ENCODE measurements at regions not wholly inside any gene's neighbourhood (a gene's known extent, or its start where the extent isn't known, plus 50 kb on each side); places are given as distances from the start of the nearest gene placed in this dataset.
"Not testable (repeated sequence)": the region's sequence is repeated elsewhere in the genome, so short reads cannot be mapped to it uniquely, and the experiment has no call there.

DNA sequence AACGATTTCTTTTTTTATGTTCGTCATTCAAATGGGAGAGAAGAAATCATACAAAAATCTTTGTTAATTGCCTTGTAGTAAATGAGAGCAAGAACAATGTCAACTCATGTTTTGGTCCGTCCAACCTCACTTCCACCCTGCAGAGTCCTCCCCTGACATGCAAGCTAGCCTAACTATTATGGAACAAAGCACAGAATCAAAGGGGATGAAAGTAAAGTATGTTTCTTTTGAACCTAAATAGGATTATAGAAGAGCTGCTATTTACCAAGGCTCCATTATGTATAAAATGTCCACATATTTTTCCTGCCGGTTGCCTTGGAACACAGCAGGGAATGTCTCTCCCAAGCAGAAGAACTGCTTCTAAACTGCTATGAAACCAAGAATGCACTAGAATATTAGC lies 161.1 kb downstream of the MRPS30 start:
- Histone ChIP-seq H3K9me3 (ENCODE audit: control insufficient read depth, insufficient read depth, low read length) (peaks cover 10% of the 10 kb centered on the region), H3K4me3 (ENCODE audit: low read depth, low read length) (no peak overlapping the region), H3K27ac (ENCODE audit: low read depth, low read length) (no peak overlapping the region), H3K27me3 (ENCODE audit: control insufficient read depth, insufficient read depth, low read length) (no peaks in the 10 kb centered on the region)
- no peak for DNase-seq (ENCODE audit: low read depth, low spot score)
- ChIA-PET CTCF (no interaction called here), POLR2A (no interaction called here)
- TF ChIP-seq, protein P1, sequence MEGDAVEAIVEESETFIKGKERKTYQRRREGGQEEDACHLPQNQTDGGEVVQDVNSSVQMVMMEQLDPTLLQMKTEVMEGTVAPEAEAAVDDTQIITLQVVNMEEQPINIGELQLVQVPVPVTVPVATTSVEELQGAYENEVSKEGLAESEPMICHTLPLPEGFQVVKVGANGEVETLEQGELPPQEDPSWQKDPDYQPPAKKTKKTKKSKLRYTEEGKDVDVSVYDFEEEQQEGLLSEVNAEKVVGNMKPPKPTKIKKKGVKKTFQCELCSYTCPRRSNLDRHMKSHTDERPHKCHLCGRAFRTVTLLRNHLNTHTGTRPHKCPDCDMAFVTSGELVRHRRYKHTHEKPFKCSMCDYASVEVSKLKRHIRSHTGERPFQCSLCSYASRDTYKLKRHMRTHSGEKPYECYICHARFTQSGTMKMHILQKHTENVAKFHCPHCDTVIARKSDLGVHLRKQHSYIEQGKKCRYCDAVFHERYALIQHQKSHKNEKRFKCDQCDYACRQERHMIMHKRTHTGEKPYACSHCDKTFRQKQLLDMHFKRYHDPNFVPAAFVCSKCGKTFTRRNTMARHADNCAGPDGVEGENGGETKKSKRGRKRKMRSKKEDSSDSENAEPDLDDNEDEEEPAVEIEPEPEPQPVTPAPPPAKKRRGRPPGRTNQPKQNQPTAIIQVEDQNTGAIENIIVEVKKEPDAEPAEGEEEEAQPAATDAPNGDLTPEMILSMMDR (IDR thresholded peaks at IDR 0.05; ENCODE audit: low read depth, low read length), result no peak

DNA sequence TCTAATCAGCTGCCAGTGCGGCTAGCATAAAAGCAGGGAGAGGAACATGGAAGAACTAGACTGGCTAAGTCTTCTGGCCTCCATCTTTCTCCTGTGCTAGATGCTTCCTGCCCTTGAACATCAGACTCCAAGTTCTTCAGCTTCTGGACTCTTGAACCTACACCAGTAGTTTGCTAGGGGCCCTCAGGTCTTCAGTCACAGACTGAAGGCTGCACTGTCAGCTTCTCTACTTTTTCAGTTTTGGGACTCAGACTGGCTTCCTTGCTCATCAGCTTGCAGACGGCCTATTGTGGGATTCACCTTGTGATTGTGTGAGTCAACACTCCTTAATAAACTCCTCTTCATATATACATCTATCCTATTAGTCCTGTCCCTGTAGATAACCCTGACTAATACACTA lies 162.2 kb downstream of the MRPS30 start:
- POLR2A ChIA-PET; H3K27me3 ChIP-seq (ENCODE audit: control insufficient read depth, insufficient read depth, low read length); DNase-seq (ENCODE audit: low read depth, low spot score); H3K27ac ChIP-seq (ENCODE audit: low read depth, low read length); CTCF ChIA-PET; H3K4me3 ChIP-seq (ENCODE audit: low read depth, low read length): not testable (repeated sequence)
- peaks cover 14% of the 10 kb centered on the region for H3K9me3 ChIP-seq (ENCODE audit: control insufficient read depth, insufficient read depth, low read length)

DNA sequence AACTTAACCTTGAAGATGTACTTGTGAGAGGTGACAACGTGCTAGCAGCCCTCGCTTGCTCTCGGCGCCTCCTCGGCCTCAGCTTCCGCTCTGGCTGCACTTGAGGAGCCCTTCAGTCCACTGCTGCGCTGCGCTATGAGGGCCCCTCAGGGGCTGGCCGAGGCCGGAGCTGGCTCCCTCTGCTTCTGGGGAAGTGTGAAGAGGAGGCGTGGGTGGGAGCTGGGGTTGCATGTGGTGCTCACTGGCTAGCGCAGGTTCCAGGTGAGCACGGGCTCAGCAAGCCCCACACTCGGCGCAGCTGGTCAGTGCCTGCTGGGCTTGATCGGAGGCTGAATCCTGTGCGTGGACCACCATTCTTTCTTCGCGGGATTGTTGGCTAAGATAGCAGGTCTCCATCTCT lies 166.1 kb downstream of the MRPS30 start:
- TF ChIP-seq, protein P1 (IDR thresholded peaks at IDR 0.05; ENCODE audit: low read depth, low read length), result no peak
- Histone ChIP-seq H3K4me3 (ENCODE audit: low read depth, low read length) (no peak overlapping the region), H3K27ac (ENCODE audit: low read depth, low read length) (no peak overlapping the region), H3K27me3 (ENCODE audit: control insufficient read depth, insufficient read depth, low read length) (no peaks in the 10 kb centered on the region), H3K9me3 (ENCODE audit: control insufficient read depth, insufficient read depth, low read length) (peaks cover 11% of the 10 kb centered on the region)
- CTCF ChIA-PET, result no interaction called here
- POLR2A ChIA-PET, result no interaction called here
- DNase-seq (ENCODE audit: low read depth, low spot score), result no peak

GRCh38 chr5:44981708-44982107 lies 173.0 kb downstream of the MRPS30 start:
- H3K4me3 ChIP-seq (ENCODE audit: low read depth, low read length), result no peak overlapping the region
- DNase-seq (ENCODE audit: low read depth, low spot score), result no peak
- POLR2A ChIA-PET, result no interaction called here
- TF ChIP-seq, protein P1 (IDR thresholded peaks at IDR 0.05; ENCODE audit: low read depth, low read length), result no peak
- CTCF ChIA-PET, result no interaction called here
- no peak overlapping the region for H3K27ac ChIP-seq (ENCODE audit: low read depth, low read length)
- no peaks in the 10 kb centered on the region for H3K27me3 ChIP-seq (ENCODE audit: control insufficient read depth, insufficient read depth, low read length)
- peaks cover 4% of the 10 kb centered on the region; the same call in 1 of the 2 replicates for H3K9me3 ChIP-seq (ENCODE audit: control insufficient read depth, insufficient read depth, low read length)

- CTCF ChIA-PET, result no interaction called here
- POLR2A ChIA-PET, result no interaction called here
- no peak overlapping the region for H3K27ac ChIP-seq (ENCODE audit: low read depth, low read length)
- H3K27me3 ChIP-seq (ENCODE audit: control insufficient read depth, insufficient read depth, low read length), result no peaks in the 10 kb centered on the region
- no peak for DNase-seq (ENCODE audit: low read depth, low spot score)
- peaks cover 4% of the 10 kb centered on the region; the same call in 1 of the 2 replicates for H3K9me3 ChIP-seq (ENCODE audit: control insufficient read depth, insufficient read depth, low read length)
- no peak overlapping the region for H3K4me3 ChIP-seq (ENCODE audit: low read depth, low read length)
- TF ChIP-seq, protein P1 (IDR thresholded peaks at IDR 0.05; ENCODE audit: low read depth, low read length), result no peak
Observed at GRCh38 chr5:44983006-44983405, 174.3 kb downstream of the MRPS30 start.

- Histone ChIP-seq H3K4me3 (ENCODE audit: low read depth, low read length) (no peak overlapping the region), H3K9me3 (ENCODE audit: control insufficient read depth, insufficient read depth, low read length) (peaks cover 9% of the 10 kb centered on the region; the same call in 1 of the 2 replicates), H3K27ac (ENCODE audit: low read depth, low read length) (no peak overlapping the region), H3K27me3 (ENCODE audit: control insufficient read depth, insufficient read depth, low read length) (no peaks in the 10 kb centered on the region)
- DNase-seq (ENCODE audit: low read depth, low spot score), result no peak
- TF ChIP-seq, protein P1 (IDR thresholded peaks at IDR 0.05; ENCODE audit: low read depth, low read length), result no peak
- CTCF ChIA-PET, result no interaction called here
- POLR2A ChIA-PET, result no interaction called here
Observed at GRCh38 chr5:44987026-44987425, 178.3 kb downstream of the MRPS30 start.
